NCI-H1105 treated with DMSO at 0.1 percent for 48 hours (cell line): ENCODE measurements at regions not wholly inside any gene's neighbourhood (a gene's known extent, or its start where the extent isn't known, plus 50 kb on each side); places are given as distances from the start of the nearest gene placed in this dataset.

Source experiments
- DNase-seq: peaks from one replicate; lab custom pipeline; 2025; lab: John Stamatoyannopoulos, UW

DNA sequence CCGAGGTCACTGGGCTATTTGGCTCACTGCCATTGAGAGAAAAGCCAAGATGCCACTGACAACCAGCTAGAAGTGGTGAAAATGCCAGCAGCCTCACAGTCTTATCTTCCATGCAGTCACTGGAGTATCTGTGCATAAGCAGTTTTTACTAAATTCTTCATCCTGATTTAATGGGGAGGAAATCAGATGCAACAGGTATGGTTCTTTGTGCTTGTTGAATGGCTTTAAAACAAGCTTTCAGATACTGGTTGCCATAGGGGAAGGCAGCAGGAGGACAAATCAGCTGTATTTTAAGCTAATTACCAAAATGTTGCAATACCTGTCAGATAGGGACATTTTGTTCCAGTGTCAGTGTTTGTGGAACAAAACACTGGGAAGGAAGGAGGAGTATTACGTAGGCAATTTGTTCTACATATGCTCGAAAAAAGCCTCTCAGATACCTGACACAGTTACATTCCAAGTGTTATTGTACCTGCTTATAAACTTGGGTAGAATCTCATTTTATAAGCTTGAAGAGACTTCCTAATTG lies 54.1 kb upstream of the ARHGAP5 start:
- DNase-seq, result no peak

DNA sequence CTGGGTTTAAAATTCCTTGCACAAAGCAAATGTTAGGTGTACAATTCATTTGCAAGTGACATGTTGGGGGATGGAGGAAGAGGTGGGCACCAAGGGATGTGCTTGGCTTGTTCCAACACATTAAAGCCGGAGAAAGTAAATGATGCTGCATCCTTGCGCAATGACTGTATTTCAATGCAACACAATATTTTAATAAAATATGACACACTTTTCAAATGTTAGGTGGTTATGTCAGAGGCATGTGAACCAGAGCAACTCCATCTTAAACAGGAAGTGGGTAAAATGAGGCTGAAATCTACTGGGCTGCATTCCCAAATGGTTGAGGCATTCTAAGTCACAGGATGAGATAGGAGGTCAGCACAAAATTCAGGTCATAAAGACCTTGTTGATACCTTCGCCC lies 53.6 kb upstream of the ARHGAP5 start:
- DNase-seq, result no peak

DNA sequence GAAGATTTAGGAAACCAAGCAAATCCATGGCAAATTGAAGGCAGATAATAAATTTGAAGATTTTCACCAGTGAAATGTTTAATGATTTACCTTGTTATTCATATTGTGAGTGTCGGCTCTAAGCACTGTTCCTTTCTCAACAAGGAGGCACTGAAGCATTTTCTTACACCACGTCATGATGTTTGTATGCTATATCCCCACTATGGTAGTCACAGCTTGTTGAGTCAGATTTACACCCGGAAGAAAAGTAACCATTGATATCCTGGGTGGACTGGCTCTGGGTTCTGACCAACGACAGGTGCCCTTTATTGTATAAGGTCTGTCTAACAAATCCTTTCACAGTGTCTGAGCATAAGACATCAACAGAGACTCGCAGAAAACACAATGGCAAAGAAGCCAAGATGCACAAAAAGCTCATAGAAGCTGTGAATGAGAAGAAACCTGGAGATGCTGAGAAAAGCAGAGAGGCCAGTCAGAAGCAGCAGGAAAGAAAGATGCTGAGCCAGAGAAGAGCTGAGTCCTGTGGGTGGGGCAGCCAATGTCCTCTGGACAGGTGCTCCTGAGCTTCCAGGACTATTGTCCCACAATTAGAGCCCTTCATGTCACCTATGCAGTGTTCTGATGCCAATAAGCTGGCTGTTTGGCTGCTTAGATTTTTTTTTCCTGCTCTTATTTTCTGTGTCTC lies 49.7 kb upstream of the ARHGAP5 start:
- no peak for DNase-seq
